ENCODE measurements at regions not wholly inside any gene's neighbourhood (a gene's known extent, or its start where the extent isn't known, plus 50 kb on each side); places are given as distances from the start of the nearest gene placed in this dataset.

- no peaks in the 10 kb centered on the region for H3K36me3 ChIP-seq (ENCODE audit: control insufficient read depth, insufficient read depth, low read length)
- DNase-seq (ENCODE audit: low read depth, low spot score) = no peak
Measured at GRCh38 chr3:88758676-88759075, 348.7 kb upstream of the EPHA3 start.

GRCh38 chr3:88767746-88768145, 339.7 kb upstream of the EPHA3 start:
- no CpG with 5 or more reads among the region's 2 CpGs for WGBS (ENCODE audit: insufficient coverage, insufficient read length)
- Histone ChIP-seq H3K27me3 (ENCODE audit: control insufficient read depth, insufficient read depth, low read length) (no peaks in the 10 kb centered on the region), H3K9me3 (ENCODE audit: control insufficient read depth, insufficient read depth, low read length) (no peaks in the 10 kb centered on the region), H3K4me1 (ENCODE audit: control insufficient read depth, insufficient read depth, low read length) (no peaks in the 10 kb centered on the region), H3K4me3 (ENCODE audit: low read length) (no peak overlapping the region), H3K27ac (ENCODE audit: low read length) (no peak overlapping the region), H3K36me3 (ENCODE audit: control insufficient read depth, insufficient read depth, low read length) (no peaks in the 10 kb centered on the region)
- no peak for DNase-seq (ENCODE audit: low read depth, low spot score)

More at GRCh38 chr3:88758676-88759075, 348.7 kb upstream of the EPHA3 start:
- H3K27ac ChIP-seq (ENCODE audit: low read length) = no peak overlapping the region
- H3K4me1 ChIP-seq (ENCODE audit: control insufficient read depth, insufficient read depth, low read length) = no peaks in the 10 kb centered on the region
- no peaks in the 10 kb centered on the region for H3K27me3 ChIP-seq (ENCODE audit: control insufficient read depth, insufficient read depth, low read length)
- no CpG with 5 or more reads among the region's 1 CpG for WGBS (ENCODE audit: insufficient coverage, insufficient read length)
- H3K9me3 ChIP-seq (ENCODE audit: control insufficient read depth, insufficient read depth, low read length) = no peaks in the 10 kb centered on the region
- no peak overlapping the region for H3K4me3 ChIP-seq (ENCODE audit: low read length)

DNA sequence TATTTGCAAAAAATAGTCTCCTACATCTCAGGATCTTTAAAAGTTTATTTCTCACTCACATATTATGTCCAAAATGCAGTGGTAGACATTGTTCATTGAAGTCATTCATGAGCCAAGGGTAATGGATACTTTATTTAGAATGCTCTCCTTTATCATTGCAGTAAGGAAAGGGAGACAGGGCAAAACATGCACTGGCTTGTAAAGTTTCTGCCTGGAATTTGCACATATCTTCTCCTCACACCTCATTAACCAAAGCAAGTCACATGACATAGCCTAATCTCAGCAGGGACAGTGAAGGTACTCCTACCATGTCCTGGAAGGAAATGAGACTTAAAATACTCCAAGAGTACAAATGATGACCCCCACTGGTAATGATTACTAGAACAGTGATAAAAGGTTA, 333.7 kb upstream of the EPHA3 start:
- Histone ChIP-seq H3K9me3 (ENCODE audit: control insufficient read depth, insufficient read depth, low read length) (no peaks in the 10 kb centered on the region), H3K36me3 (ENCODE audit: control insufficient read depth, insufficient read depth, low read length) (no peaks in the 10 kb centered on the region), H3K4me3 (ENCODE audit: low read length) (no peak overlapping the region), H3K27ac (ENCODE audit: low read length) (no peak overlapping the region), H3K27me3 (ENCODE audit: control insufficient read depth, insufficient read depth, low read length) (no peaks in the 10 kb centered on the region), H3K4me1 (ENCODE audit: control insufficient read depth, insufficient read depth, low read length) (no peaks in the 10 kb centered on the region)
- DNase-seq (ENCODE audit: low read depth, low spot score) = no peak

DNA sequence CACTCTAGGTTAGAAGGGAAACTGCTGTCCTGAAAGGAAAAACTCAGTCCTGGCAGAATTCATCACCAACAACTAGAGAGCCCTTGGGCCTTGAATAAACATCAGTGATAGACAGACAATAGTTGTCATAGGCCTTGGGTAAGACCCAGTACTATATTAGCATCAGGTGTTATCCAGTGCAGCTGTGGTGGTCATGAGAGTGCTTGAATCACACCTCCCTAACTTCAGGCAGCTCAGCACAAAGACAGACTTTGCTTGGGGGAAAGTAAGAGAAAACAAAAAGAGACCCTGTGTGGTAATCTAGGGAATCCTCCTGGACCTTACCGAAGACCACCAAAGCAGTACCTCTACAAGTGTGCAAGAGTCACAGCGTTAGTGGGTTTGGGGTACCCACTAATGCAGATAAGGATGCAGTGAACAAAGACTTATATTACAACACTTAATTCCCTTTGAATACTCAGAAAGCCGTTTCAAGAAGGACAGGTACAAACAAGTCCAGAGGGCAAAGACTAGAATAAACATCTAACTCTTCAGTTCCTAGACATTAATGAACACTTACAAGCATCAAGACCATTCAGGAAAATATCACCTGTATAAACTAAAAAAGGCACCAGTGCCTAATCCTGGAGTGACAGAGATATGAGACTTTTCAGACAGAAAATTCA, 332.3 kb upstream of the EPHA3 start:
- Histone ChIP-seq H3K9me3 (ENCODE audit: control insufficient read depth, insufficient read depth, low read length) (no peaks in the 10 kb centered on the region), H3K27me3 (ENCODE audit: control insufficient read depth, insufficient read depth, low read length) (no peaks in the 10 kb centered on the region), H3K4me1 (ENCODE audit: control insufficient read depth, insufficient read depth, low read length) (no peaks in the 10 kb centered on the region), H3K36me3 (ENCODE audit: control insufficient read depth, insufficient read depth, low read length) (no peaks in the 10 kb centered on the region), H3K27ac (ENCODE audit: low read length) (no peak overlapping the region), H3K4me3 (ENCODE audit: low read length) (no peak overlapping the region)
- WGBS (ENCODE audit: insufficient coverage, insufficient read length) = no CpG with 5 or more reads among the region's 3 CpGs
- DNase-seq (ENCODE audit: low read depth, low spot score) = no peak

DNA sequence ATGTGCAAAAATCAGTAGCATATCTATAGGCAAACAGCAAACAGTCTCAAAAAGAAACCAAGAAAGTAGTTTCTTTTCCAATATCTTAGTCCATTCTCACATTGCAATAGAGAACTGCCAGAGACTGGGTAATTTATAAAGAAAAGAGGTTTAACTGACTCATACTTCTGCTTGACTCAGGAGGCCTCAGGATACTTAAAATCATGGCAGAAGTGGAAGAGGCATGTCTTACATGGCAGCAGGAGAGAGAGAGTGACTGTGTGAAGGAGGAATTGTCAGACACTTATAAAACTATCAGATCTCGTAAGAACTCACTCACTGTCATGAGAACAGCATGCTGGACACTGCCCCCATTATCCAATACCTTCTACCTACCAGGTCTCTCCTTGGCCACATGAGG, 327.9 kb upstream of the EPHA3 start:
- Histone ChIP-seq H3K4me3 (ENCODE audit: low read length) (no peak overlapping the region), H3K9me3 (ENCODE audit: control insufficient read depth, insufficient read depth, low read length) (no peaks in the 10 kb centered on the region), H3K4me1 (ENCODE audit: control insufficient read depth, insufficient read depth, low read length) (no peaks in the 10 kb centered on the region), H3K27ac (ENCODE audit: low read length) (no peak overlapping the region), H3K36me3 (ENCODE audit: control insufficient read depth, insufficient read depth, low read length) (no peaks in the 10 kb centered on the region), H3K27me3 (ENCODE audit: control insufficient read depth, insufficient read depth, low read length) (no peaks in the 10 kb centered on the region)
- no peak for DNase-seq (ENCODE audit: low read depth, low spot score)
- no CpG with 5 or more reads among the region's 1 CpG for WGBS (ENCODE audit: insufficient coverage, insufficient read length)

DNA sequence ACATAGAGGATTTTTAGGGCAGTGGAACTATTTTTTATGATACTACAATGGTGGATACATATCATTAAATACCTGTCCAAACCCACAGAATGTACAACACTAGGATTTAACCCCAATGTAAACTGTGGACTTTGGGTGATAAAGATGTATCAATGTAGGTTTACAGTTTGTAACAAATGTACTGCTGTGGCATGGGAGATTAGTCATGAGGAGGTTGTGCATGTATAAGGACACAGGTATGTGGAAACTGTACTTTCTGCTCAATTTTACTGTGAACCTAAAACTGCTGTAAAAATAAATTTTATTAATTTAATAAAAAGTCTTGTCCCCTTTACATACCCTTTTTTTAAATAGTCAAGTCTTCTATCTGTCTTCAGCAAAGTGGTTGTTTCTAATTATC, 322.5 kb upstream of the EPHA3 start:
- DNase-seq (ENCODE audit: low read depth, low spot score) = no peak
- Histone ChIP-seq H3K27me3 (ENCODE audit: control insufficient read depth, insufficient read depth, low read length) (no peaks in the 10 kb centered on the region), H3K9me3 (ENCODE audit: control insufficient read depth, insufficient read depth, low read length) (no peaks in the 10 kb centered on the region), H3K4me3 (ENCODE audit: low read length) (no peak overlapping the region), H3K36me3 (ENCODE audit: control insufficient read depth, insufficient read depth, low read length) (no peaks in the 10 kb centered on the region), H3K27ac (ENCODE audit: low read length) (no peak overlapping the region), H3K4me1 (ENCODE audit: control insufficient read depth, insufficient read depth, low read length) (no peaks in the 10 kb centered on the region)

- no peak for DNase-seq (ENCODE audit: low read depth, low spot score)
- Histone ChIP-seq H3K4me1 (ENCODE audit: control insufficient read depth, insufficient read depth, low read length) (no peaks in the 10 kb centered on the region), H3K36me3 (ENCODE audit: control insufficient read depth, insufficient read depth, low read length) (no peaks in the 10 kb centered on the region), H3K4me3 (ENCODE audit: low read length) (no peak overlapping the region), H3K27me3 (ENCODE audit: control insufficient read depth, insufficient read depth, low read length) (no peaks in the 10 kb centered on the region), H3K27ac (ENCODE audit: low read length) (no peak overlapping the region), H3K9me3 (ENCODE audit: control insufficient read depth, insufficient read depth, low read length) (no peaks in the 10 kb centered on the region)
Measured at GRCh38 chr3:88785841-88786240, 321.6 kb upstream of the EPHA3 start.

DNA sequence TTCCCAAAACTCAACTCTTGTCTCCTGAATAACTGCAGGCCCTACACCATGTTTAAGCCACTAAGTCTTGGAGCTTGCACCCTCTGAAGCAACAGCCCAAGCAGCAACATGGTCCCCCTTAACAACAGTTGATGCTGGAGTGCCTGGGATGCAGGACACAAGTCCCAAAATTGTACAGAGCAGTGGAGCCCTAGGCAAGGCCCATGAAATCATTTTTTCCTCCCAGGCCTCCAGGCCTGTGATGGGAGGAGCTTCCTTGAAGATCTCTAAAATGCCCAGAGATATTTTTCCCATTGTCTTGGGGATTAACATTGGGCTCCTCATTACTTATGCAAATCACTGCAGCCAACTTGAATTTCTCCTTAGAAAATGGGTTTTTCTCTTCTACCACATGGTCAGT, 311.9 kb upstream of the EPHA3 start:
- Histone ChIP-seq H3K36me3 (ENCODE audit: control insufficient read depth, insufficient read depth, low read length) (no peaks in the 10 kb centered on the region), H3K9me3 (ENCODE audit: control insufficient read depth, insufficient read depth, low read length) (peaks cover 5% of the 10 kb centered on the region), H3K4me3 (ENCODE audit: low read length) (no peak overlapping the region), H3K27ac (ENCODE audit: low read length) (no peak overlapping the region), H3K27me3 (ENCODE audit: control insufficient read depth, insufficient read depth, low read length) (no peaks in the 10 kb centered on the region), H3K4me1 (ENCODE audit: control insufficient read depth, insufficient read depth, low read length) (no peaks in the 10 kb centered on the region)
- DNase-seq (ENCODE audit: low read depth, low spot score) = no peak

- Histone ChIP-seq H3K27me3 (ENCODE audit: control insufficient read depth, insufficient read depth, low read length) (no peaks in the 10 kb centered on the region), H3K9me3 (ENCODE audit: control insufficient read depth, insufficient read depth, low read length) (no peaks in the 10 kb centered on the region), H3K4me3 (ENCODE audit: low read length) (no peak overlapping the region), H3K36me3 (ENCODE audit: control insufficient read depth, insufficient read depth, low read length) (no peaks in the 10 kb centered on the region), H3K4me1 (ENCODE audit: control insufficient read depth, insufficient read depth, low read length) (no peaks in the 10 kb centered on the region), H3K27ac (ENCODE audit: low read length) (no peak overlapping the region)
- no peak for DNase-seq (ENCODE audit: low read depth, low spot score)
- no CpG with 5 or more reads among the region's 3 CpGs for WGBS (ENCODE audit: insufficient coverage, insufficient read length)
Measured at GRCh38 chr3:88807491-88808105, 299.8 kb upstream of the EPHA3 start.

GRCh38 chr3:88809993-88810392, 297.4 kb upstream of the EPHA3 start:
- Histone ChIP-seq H3K4me1 (ENCODE audit: control insufficient read depth, insufficient read depth, low read length) (no peaks in the 10 kb centered on the region), H3K27ac (ENCODE audit: low read length) (no peak overlapping the region), H3K4me3 (ENCODE audit: low read length) (no peak overlapping the region), H3K36me3 (ENCODE audit: control insufficient read depth, insufficient read depth, low read length) (no peaks in the 10 kb centered on the region), H3K27me3 (ENCODE audit: control insufficient read depth, insufficient read depth, low read length) (no peaks in the 10 kb centered on the region), H3K9me3 (ENCODE audit: control insufficient read depth, insufficient read depth, low read length) (no peaks in the 10 kb centered on the region)
- no CpG with 5 or more reads among the region's 2 CpGs for WGBS (ENCODE audit: insufficient coverage, insufficient read length)
- no peak for DNase-seq (ENCODE audit: low read depth, low spot score)

GRCh38 chr3:88810455-88810854, 297.0 kb upstream of the EPHA3 start:
- Histone ChIP-seq H3K36me3 (ENCODE audit: control insufficient read depth, insufficient read depth, low read length) (no peaks in the 10 kb centered on the region), H3K9me3 (ENCODE audit: control insufficient read depth, insufficient read depth, low read length) (no peaks in the 10 kb centered on the region), H3K4me1 (ENCODE audit: control insufficient read depth, insufficient read depth, low read length) (no peaks in the 10 kb centered on the region), H3K27ac (ENCODE audit: low read length) (no peak overlapping the region), H3K27me3 (ENCODE audit: control insufficient read depth, insufficient read depth, low read length) (no peaks in the 10 kb centered on the region), H3K4me3 (ENCODE audit: low read length) (no peak overlapping the region)
- no CpG with 5 or more reads among the region's 4 CpGs for WGBS (ENCODE audit: insufficient coverage, insufficient read length)
- DNase-seq (ENCODE audit: low read depth, low spot score) = no peak

All from iPS DF 6.9 (cell line).